ENCODE measurements at regions not wholly inside any gene's neighbourhood (a gene's known extent, or its start where the extent isn't known, plus 50 kb on each side); places are given as distances from the start of the nearest gene placed in this dataset.

DNA sequence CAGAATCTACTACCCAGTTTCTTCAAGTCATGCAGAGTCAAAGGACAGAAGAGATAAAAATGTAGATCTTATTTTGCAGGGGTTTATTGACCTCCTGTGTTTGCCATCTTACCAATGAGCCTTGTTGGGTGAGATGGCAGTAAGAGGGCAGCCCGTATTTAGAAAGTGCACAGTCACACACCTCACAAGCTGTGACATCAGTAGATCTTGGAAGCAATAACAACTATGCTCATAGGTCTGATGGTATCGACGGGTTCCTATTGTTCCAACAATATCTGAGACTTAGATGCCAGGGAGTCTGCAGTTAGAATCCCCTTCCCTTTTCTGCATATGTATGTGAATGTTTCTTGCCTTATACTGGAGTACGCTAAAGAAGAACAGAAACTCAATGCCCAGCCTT, 189.0 kb upstream of the DYRK2 start:
- TF ChIP-seq, protein P1, sequence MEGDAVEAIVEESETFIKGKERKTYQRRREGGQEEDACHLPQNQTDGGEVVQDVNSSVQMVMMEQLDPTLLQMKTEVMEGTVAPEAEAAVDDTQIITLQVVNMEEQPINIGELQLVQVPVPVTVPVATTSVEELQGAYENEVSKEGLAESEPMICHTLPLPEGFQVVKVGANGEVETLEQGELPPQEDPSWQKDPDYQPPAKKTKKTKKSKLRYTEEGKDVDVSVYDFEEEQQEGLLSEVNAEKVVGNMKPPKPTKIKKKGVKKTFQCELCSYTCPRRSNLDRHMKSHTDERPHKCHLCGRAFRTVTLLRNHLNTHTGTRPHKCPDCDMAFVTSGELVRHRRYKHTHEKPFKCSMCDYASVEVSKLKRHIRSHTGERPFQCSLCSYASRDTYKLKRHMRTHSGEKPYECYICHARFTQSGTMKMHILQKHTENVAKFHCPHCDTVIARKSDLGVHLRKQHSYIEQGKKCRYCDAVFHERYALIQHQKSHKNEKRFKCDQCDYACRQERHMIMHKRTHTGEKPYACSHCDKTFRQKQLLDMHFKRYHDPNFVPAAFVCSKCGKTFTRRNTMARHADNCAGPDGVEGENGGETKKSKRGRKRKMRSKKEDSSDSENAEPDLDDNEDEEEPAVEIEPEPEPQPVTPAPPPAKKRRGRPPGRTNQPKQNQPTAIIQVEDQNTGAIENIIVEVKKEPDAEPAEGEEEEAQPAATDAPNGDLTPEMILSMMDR (conservative IDR thresholded peaks at IDR 0.05; ENCODE audit: low read depth) = no peak
- H3K27ac ChIP-seq = no peak overlapping the region
- no peak for DNase-seq (ENCODE audit: low spot score)
- ChIA-PET CTCF (no interaction called here), POLR2A (ENCODE audit: low non-redundant PET) (no interaction called here)

DNA sequence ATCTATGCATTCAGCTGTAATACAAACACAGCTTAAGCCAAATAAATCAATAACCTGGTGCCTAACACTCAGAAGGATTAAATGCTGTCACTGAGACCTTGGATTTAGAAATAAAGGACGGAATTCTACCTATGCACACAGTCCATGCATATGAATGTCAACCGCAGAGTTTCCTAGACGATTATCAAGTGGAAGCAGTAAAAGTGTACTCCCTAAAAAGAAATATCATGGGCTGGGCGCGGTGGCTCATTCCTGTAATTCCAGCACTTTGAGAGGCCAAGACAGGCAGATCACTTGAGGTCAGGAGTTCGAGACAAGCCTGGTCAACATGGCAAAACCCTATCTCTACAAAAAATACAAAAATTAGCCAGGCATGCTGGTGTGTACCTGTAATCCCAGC, 188.2 kb upstream of the DYRK2 start:
- CTCF ChIA-PET = no interaction called here
- no peak overlapping the region for H3K27ac ChIP-seq
- no peak for DNase-seq (ENCODE audit: low spot score)
- POLR2A ChIA-PET (ENCODE audit: low non-redundant PET) = no interaction called here
- TF ChIP-seq, protein P1 (conservative IDR thresholded peaks at IDR 0.05; ENCODE audit: low read depth) = no peak

DNA sequence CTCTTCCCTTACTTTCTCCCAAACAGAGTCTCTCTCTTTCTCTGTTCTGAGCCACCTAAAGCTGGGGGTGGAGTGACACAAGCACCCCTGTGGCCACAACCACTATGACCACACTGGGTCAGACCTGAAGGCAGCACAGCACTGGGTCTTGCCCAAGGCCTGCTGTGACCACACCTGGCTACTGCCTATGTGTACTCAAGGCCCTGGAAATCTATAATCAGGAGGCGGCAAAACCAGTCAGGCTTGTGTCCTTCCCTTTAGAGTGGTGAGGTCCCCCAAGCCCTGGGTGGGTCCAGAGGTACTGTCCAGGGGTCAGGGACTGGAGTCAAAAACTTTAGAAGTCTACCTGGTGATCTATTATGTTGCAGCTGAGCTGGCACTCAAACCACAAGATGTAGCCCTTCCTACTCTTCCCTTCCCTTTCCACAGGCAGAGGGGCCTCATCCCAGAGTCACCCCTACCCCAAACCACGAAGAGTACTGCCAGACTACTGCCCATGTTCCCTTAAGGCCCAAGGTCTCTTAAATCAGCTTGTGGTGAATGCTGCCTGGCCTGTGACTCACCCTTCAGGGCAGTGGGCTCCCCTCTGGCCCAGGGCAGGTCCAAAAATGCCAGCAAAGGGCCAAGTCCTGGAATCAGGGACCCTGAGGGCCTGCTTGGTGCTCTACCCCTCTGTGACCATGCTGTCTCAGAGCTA, 179.8 kb upstream of the DYRK2 start:
- ChIA-PET POLR2A (ENCODE audit: low non-redundant PET) (no interaction called here), CTCF (no interaction called here)
- DNase-seq (ENCODE audit: low spot score) = no peak
- no peak overlapping the region for H3K27ac ChIP-seq
- TF ChIP-seq, protein P1 (conservative IDR thresholded peaks at IDR 0.05; ENCODE audit: low read depth) = no peak

DNA sequence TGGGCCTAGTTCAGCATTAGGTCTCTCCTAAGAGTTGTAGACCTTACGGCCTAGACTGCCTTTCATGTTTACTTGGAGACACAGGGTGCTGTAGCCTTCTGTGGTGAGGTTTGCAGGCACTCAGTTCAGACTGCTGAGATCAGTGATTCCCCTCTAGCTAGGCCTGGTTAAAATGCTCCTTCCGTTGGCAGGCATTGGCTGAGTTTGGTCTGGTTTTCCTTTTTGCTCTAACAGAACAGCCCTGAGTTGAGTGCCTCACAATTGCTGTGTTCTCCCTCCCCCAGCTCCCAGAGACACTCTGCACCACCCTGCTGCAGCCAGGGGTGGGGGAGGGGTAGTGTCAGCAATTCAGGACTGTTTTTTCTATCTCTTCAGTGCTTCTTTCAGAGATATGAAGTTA, 178.9 kb upstream of the DYRK2 start:
- ChIA-PET POLR2A (ENCODE audit: low non-redundant PET) (no interaction called here), CTCF (no interaction called here)
- H3K27ac ChIP-seq = no peak overlapping the region
- TF ChIP-seq, protein P1 (conservative IDR thresholded peaks at IDR 0.05; ENCODE audit: low read depth) = no peak
- DNase-seq (ENCODE audit: low spot score) = no peak

DNA sequence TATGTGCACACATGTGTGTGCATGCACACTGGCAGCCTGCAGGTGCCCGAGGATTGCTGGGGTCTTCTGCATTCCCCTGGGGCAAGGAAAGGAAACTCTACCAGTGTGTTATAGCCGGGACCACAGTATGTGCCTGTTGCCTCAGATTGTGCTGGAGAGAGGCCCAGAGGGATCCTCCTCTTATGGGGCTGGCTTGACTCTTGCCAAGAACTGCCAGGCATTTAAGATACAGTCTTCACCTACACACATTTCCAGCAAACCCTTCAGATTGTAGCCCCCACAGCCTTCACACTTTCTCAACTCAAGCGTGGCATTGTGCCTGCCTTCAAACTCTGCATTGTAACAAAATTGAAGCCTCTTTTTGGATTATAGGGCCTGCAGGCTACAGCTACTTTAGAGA, 176.7 kb upstream of the DYRK2 start:
- ChIA-PET POLR2A (ENCODE audit: low non-redundant PET) (no interaction called here), CTCF (interaction anchor here (0.6 kb wide), 1 partner anchor 204 kb away, joined by 4 read pairs; no protein-coding TSS in a partner anchor)
- TF ChIP-seq, protein P1 (conservative IDR thresholded peaks at IDR 0.05; ENCODE audit: low read depth) = no peak
- H3K27ac ChIP-seq = no peak overlapping the region
- DNase-seq (ENCODE audit: low spot score) = no peak

DNA sequence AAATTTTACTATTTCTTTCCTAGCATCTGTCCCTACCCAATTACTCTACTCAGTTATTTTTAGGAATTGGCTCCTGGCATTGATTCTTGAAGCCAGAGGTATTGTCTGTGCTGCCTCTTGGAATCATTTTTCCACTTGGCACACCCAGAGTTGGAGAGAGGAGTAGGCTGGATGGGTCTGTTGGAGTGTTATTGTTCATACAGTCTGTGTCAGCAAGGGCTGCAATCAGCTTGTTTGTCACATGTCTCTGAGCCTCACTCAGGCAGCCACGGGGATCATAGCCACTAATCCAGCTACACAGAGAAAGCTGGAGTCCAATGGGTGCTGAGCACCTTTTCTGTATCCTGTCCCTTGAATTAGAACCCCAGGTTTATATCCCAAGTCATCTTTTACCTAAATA, 176.0 kb upstream of the DYRK2 start:
- no peak for DNase-seq (ENCODE audit: low spot score)
- ChIA-PET CTCF (interaction anchor here (0.6 kb wide), 1 partner anchor 383 kb away, joined by 5 read pairs; no protein-coding TSS in a partner anchor), POLR2A (ENCODE audit: low non-redundant PET) (no interaction called here)
- no peak overlapping the region for H3K27ac ChIP-seq
- TF ChIP-seq, protein P1 (conservative IDR thresholded peaks at IDR 0.05; ENCODE audit: low read depth) = no peak

Measured in RWPE1 (cell line).